ENCODE measurements at regions not wholly inside any gene's neighbourhood (a gene's known extent, or its start where the extent isn't known, plus 50 kb on each side); places are given as distances from the start of the nearest gene placed in this dataset.

- Mint-ChIP-seq H3K9me3 (ENCODE audit: insufficient read depth) (no peaks in the 10 kb centered on the region), H3K4me3 (no peak overlapping the region), H3K4me1 (no peaks in the 10 kb centered on the region), H3K27me3 (peaks cover 4% of the 10 kb centered on the region), H3K27ac (no peak overlapping the region)
- Histone ChIP-seq H3K36me3 (replicated peaks in 1 of 2; ENCODE audit: control extremely low read depth in 1 of 2, control insufficient read depth in 1 of 2, extremely low read depth in 1 of 2, insufficient read depth in 2 of 2, low read length in 1 of 2) (no peaks in the 10 kb centered on the region), H3K9ac (ENCODE audit: low read length) (no peak overlapping the region), H3K4me3 (ENCODE audit: control extremely low read depth in 1 of 5, extremely low read depth in 1 of 5, insufficient read depth in 1 of 5, low read depth in 2 of 5, low read length in 4 of 5) (no peak overlapping the region), H4K20me1 (ENCODE audit: control insufficient read depth, insufficient read depth, low read length, poor library complexity, severe bottlenecking) (no peaks in the 10 kb centered on the region), H2AFZ (ENCODE audit: insufficient read depth, low read depth, low read length, poor library complexity, severe bottlenecking) (no peak overlapping the region), H3K79me2 (ENCODE audit: control insufficient read depth, insufficient read depth, low read length) (no peaks in the 10 kb centered on the region), H3K4me2 (replicated peaks; ENCODE audit: low read depth, low read length, poor library complexity, severe bottlenecking) (no peak overlapping the region), H3K27me3 (replicated peaks in 1 of 4; ENCODE audit: control extremely low read depth in 1 of 4, control insufficient read depth in 3 of 4, insufficient read depth in 4 of 4, low read length in 3 of 4) (no peaks in the 10 kb centered on the region), H3K4me1 (ENCODE audit: control insufficient read depth in 2 of 2, insufficient read depth in 2 of 2, low read length in 2 of 2) (no peaks in the 10 kb centered on the region), H3K27ac (ENCODE audit: low read length in 2 of 2) (no peak overlapping the region), H3K9me3 (ENCODE audit: control extremely low read depth in 1 of 3, control insufficient read depth in 2 of 3, insufficient read depth in 1 of 3, low read length in 2 of 3) (peaks cover 0 to 1% (median 0%) of the 10 kb centered on the region in 3 donors)
- TF ChIP-seq EZH2 (IDR thresholded peaks at IDR 0.05; ENCODE audit: borderline replicate concordance, insufficient read depth, low read depth, low read length, poor library complexity, severe bottlenecking) (no peak), CTCF (IDR thresholded peaks at IDR 0.05) (no peak)
- ATAC-seq (ENCODE audit: low read depth) (no peak), DNase-seq (no peak)
- ChIA-PET CTCF (no interaction called here), POLR2A (no interaction called here)
- intact Hi-C loops (cut with micrococcal nuclease), result no loop called here
- 100% methylated on average over 2 of the region's 5 CpGs for WGBS (ENCODE audit: insufficient coverage)
These were observed 147.8 kb downstream of the KCNE4 start for GRCh38 chr2:223199531-223200515.

All from B cell (primary cell).